K562 (cell line): ENCODE measurements at regions not wholly inside any gene's neighbourhood (a gene's known extent, or its start where the extent isn't known, plus 50 kb on each side); places are given as distances from the start of the nearest gene placed in this dataset.

ENCODE experiments used
- ATAC-seq: fragments of 200-7000 bp; cut with Tn5 transposase; 3 replicates; pipeline ENCODE4 v1.9.1; 2020; ENCODE audit warnings: moderate library complexity
- BruUV-seq: library from RNA; stranded (reverse); fragments of 400-500 nt; replicated peaks from 2 replicates; lab custom pipeline; 2021; lab: Mats Ljungman, UMichigan
- CTCF ChIA-PET: fragments of 300-600 bp; formaldehyde crosslinking; extraction: SDS; loops from one replicate; lab custom pipeline; 2021; ENCODE audit warnings: low intra/inter-chr PET ratio; lab: Yijun Ruan, JAX
- POLR2A ChIA-PET: fragments of 300-600, 350-650 bp; sonication (Branson Sonifier 250); formaldehyde crosslinking; extraction: SDS; loops from one replicate; lab custom pipeline; 2021; ENCODE audit warnings: antibody characterized with exemption, inconsistent platforms; lab: Yijun Ruan, JAX
- DNase-seq, 4 experiments: peaks; one replicate each; pipeline versions ENCODE4 v3.0.0 to v3.0.0-alpha.2; 2011 to 2018; ENCODE audit warnings: low spot score in 3 of 4, mixed read lengths in 3 of 4; ENCODE audit errors: extremely low read depth in 1 of 4
- FAIRE-seq: peaks from 2 replicates; lab custom pipeline; 2011; peaks lifted over from hg19 to GRCh38; lab: Jason Lieb, UNC
- H2AFZ ChIP-seq: 2 replicates; pipeline ENCODE4 v1.6.0; 2011; ENCODE audit warnings: low read depth, low read length, control low read depth, inconsistent platforms
- H3K27ac ChIP-seq: fragments of 200-600 bp; 3 replicates; pipeline ENCODE4 v1.8.0; 2011; ENCODE audit warnings: low read depth, mild to moderate bottlenecking, control low read depth, inconsistent platforms, low read length, moderate library complexity, mixed read lengths; ENCODE audit errors: extremely low read depth
- H3K27me3 ChIP-seq, 2 experiments: fragments of 300-600 bp in 1 of 2; 2 replicates in 1 of 2; 3 replicates in 1 of 2; pipeline versions ENCODE4 v1.6.0 to v1.8.0; 2011; ENCODE audit warnings: inconsistent platforms in 2 of 2, low read length in 2 of 2, mild to moderate bottlenecking in 1 of 2, mixed read lengths in 1 of 2, moderate library complexity in 1 of 2; ENCODE audit not compliant: control insufficient read depth in 2 of 2, insufficient read depth in 2 of 2
- H3K36me3 ChIP-seq: fragments of 300-600 bp; 3 replicates; pipeline ENCODE4 v1.8.0; 2011; ENCODE audit warnings: mild to moderate bottlenecking, low read length, inconsistent platforms; ENCODE audit not compliant: control insufficient read depth, insufficient read depth
- H3K4me1 ChIP-seq, 2 experiments: fragments of 200-600 bp in 1 of 2; replicated peaks in 1 of 2; 2 replicates in 1 of 2; 3 replicates in 1 of 2; pipeline versions ENCODE4 v1.5.1 to v1.8.0; 2011; ENCODE audit warnings: inconsistent platforms in 2 of 2, low read length in 2 of 2, mild to moderate bottlenecking in 1 of 2, mixed read lengths in 1 of 2, moderate library complexity in 1 of 2; ENCODE audit not compliant: control insufficient read depth in 2 of 2, insufficient read depth in 2 of 2
- H3K4me2 ChIP-seq: 2 replicates; pipeline ENCODE4 v1.6.1; 2011; ENCODE audit warnings: low read length, control low read depth, inconsistent platforms, mixed read lengths; ENCODE audit not compliant: insufficient read depth
- H3K4me3 ChIP-seq: fragments of 200-600 bp; sonication (generic), shearing (Covaris generic); 2 replicates; pipeline ENCODE4 v1.5.1; 2016; ENCODE audit warnings: control low read depth, inconsistent platforms
- H3K79me2 ChIP-seq: fragments of 200-600 bp; 3 replicates; pipeline ENCODE4 v1.8.0; 2011; ENCODE audit warnings: low read length, inconsistent platforms; ENCODE audit not compliant: control insufficient read depth, insufficient read depth
- H3K9ac ChIP-seq, 2 experiments: 2 replicates each; pipeline versions ENCODE4 v1.6.0 to v1.6.1; 2011; ENCODE audit warnings: low read depth in 2 of 2, low read length in 2 of 2, control low read depth in 1 of 2, inconsistent platforms in 1 of 2, mild to moderate bottlenecking in 1 of 2, mixed read lengths in 1 of 2; ENCODE audit not compliant: insufficient read depth in 1 of 2
- H3K9me1 ChIP-seq: one replicate; pipeline ENCODE4 v1.6.0; 2011; ENCODE audit warnings: inconsistent platforms, mild to moderate bottlenecking, low read length, moderate library complexity; ENCODE audit not compliant: control insufficient read depth, insufficient read depth
- H3K9me3 ChIP-seq: replicated peaks from 2 replicates; pipeline ENCODE4 v1.5.1; 2011; ENCODE audit warnings: low read depth, low read length, inconsistent platforms; ENCODE audit not compliant: control insufficient read depth, insufficient read depth
- H4K20me1 ChIP-seq: replicated peaks from 2 replicates; pipeline ENCODE4 v1.6.1; 2011; ENCODE audit warnings: low read length, inconsistent platforms, mixed read lengths; ENCODE audit not compliant: control insufficient read depth, insufficient read depth
- ARID3B ChIP-seq: fragments of 250-450 bp; sonication (Bioruptor Pico); IDR thresholded peaks from 2 replicates; pipeline ENCODE4 v1.4.0; 2020; ENCODE audit warnings: borderline replicate concordance
- ATF2 ChIP-seq: sonication (generic); formaldehyde crosslinking; IDR thresholded peaks from 2 replicates; pipeline ENCODE4 v1.8.1; 2022; ENCODE audit warnings: missing genetic modification reagents
- CBX1 ChIP-seq: sonication (generic); IDR thresholded peaks from 2 replicates; pipeline ENCODE4 v1.6.1; 2016; ENCODE audit warnings: antibody characterized with exemption, low read depth, mild to moderate bottlenecking
- CGGBP1 ChIP-seq: fragments of 250-450 bp; sonication (Bioruptor Pico); IDR thresholded peaks from 2 replicates; pipeline ENCODE4 v1.9.0; 2021; ENCODE audit warnings: mild to moderate bottlenecking
- DDX20 ChIP-seq: fragments of 450-650 bp; IDR thresholded peaks from 2 replicates; pipeline ENCODE4 v1.6.1; 2016; ENCODE audit warnings: missing genetic modification characterization, low read depth, mild to moderate bottlenecking, missing compliant biosample characterization, moderate library complexity
- E2F4 ChIP-seq: sonication (generic); formaldehyde crosslinking; IDR thresholded peaks from 2 replicates; pipeline ENCODE4 v1.8.0; 2022; ENCODE audit warnings: mild to moderate bottlenecking, low read depth, missing genetic modification reagents
- NEUROD1 ChIP-seq: fragments of 150-350 bp; IDR thresholded peaks from 2 replicates; pipeline ENCODE4 v1.6.1; 2014; ENCODE audit warnings: borderline replicate concordance, low read length, low read depth; ENCODE audit not compliant: partially characterized antibody
- XRCC3 ChIP-seq: fragments of 450-650 bp; IDR thresholded peaks from 2 replicates; pipeline ENCODE4 v1.6.1; 2017; ENCODE audit warnings: mild to moderate bottlenecking, moderate library complexity
- ZNF197 ChIP-seq: fragments of 200-800 bp; sonication (Bioruptor generic); IDR thresholded peaks from 2 replicates; pipeline ENCODE4 v1.6.1; 2016; ENCODE audit warnings: low read depth, missing genetic modification characterization, missing compliant biosample characterization
- ZNF586 ChIP-seq: fragments of 450-650 bp; formaldehyde crosslinking; conservative IDR thresholded peaks from 2 replicates; pipeline ENCODE4 v1.4.0; 2020; ENCODE audit warnings: mild to moderate bottlenecking, moderate library complexity
- WGBS: fragments of 100-300 bp; shearing (Covaris generic); methylation state at CpG from one replicate; pipeline ENCODE4 v1.1.6; 2016; ENCODE audit warnings: low coverage, mixed read lengths; ENCODE audit not compliant: insufficient coverage; ENCODE audit errors: missing lambda C conversion rate; 5-methylcytosine and 5-hydroxymethylcytosine counted together
- in situ Hi-C: fragments of 300-500 bp; cut with MboI; formaldehyde crosslinking; loops from 4 replicates; pipeline ENCODE4 v1.15.0; 2018; ENCODE audit warnings: inconsistent platforms, mixed read lengths
- intact Hi-C: fragments of 100-400 bp; cut with micrococcal nuclease; formaldehyde crosslinking; loops from 2 replicates; pipeline ENCODE4 v1.14.2; 2022

GRCh38 chr18:73409242-73409641 lies 541.5 kb upstream of the NETO1 start:
- H3K9me1 ChIP-seq = no peaks in the 10 kb centered on the region
- DNase-seq (no peak), FAIRE-seq (no peak), ATAC-seq (no peak)
- no peak overlapping the region for H2AFZ ChIP-seq
- intact Hi-C loops = no loop called here
- WGBS = 2% methylated on average over 4 of the region's 4 CpGs
- ChIA-PET POLR2A (no interaction called here), CTCF (no interaction called here)
- no peaks in the 10 kb centered on the region for H3K9me3 ChIP-seq
- H3K36me3 ChIP-seq = no peaks in the 10 kb centered on the region
- TF ChIP-seq ZNF586 (CRISPR knock-in tag) (no peak), ZNF197 (CRISPR knock-in tag) (no peak), CGGBP1 (CRISPR knock-in tag) (no peak)
- H3K4me1 ChIP-seq = no peaks in the 10 kb centered on the region
- no TSS peak for BruUV-seq
- H3K9ac ChIP-seq = no peak overlapping the region
- no peak overlapping the region for H3K4me2 ChIP-seq
- no peaks in the 10 kb centered on the region for H3K79me2 ChIP-seq
- no peak overlapping the region for H3K4me3 ChIP-seq
- no peaks in the 10 kb centered on the region for H4K20me1 ChIP-seq
- in situ Hi-C loops = no loop called here
- H3K27me3 ChIP-seq = no peaks in the 10 kb centered on the region
- no peak overlapping the region for H3K27ac ChIP-seq

GRCh38 chr18:73408469-73408868 lies 540.7 kb upstream of the NETO1 start:
- Histone ChIP-seq H3K4me2 (no peak overlapping the region), H3K9me1 (no peaks in the 10 kb centered on the region), H3K27ac (no peak overlapping the region), H3K27me3 (no peaks in the 10 kb centered on the region), H3K36me3 (no peaks in the 10 kb centered on the region), H3K4me1 (no peaks in the 10 kb centered on the region), H3K79me2 (no peaks in the 10 kb centered on the region), H3K9ac (no peak overlapping the region), H4K20me1 (no peaks in the 10 kb centered on the region), H3K9me3 (no peaks in the 10 kb centered on the region), H3K4me3 (no peak overlapping the region), H2AFZ (no peak overlapping the region)
- no TSS peak for BruUV-seq
- DNase-seq (no peak), ATAC-seq (no peak), FAIRE-seq (no peak)
- in situ Hi-C loops = no loop called here
- intact Hi-C loops = no loop called here
- ChIA-PET CTCF (no interaction called here), POLR2A (no interaction called here)
- 3% methylated on average over 5 of the region's 5 CpGs for WGBS
- TF ChIP-seq ATF2 (no peak), NEUROD1 (no peak), E2F4 (CRISPR knock-in tag) (no peak), ARID3B (CRISPR knock-in tag) (no peak), XRCC3 (no peak), CBX1 (no peak), DDX20 (no peak)
